ENCODE measurements at regions not wholly inside any gene's neighbourhood (a gene's known extent, or its start where the extent isn't known, plus 50 kb on each side); places are given as distances from the start of the nearest gene placed in this dataset.
A peak's percentile ranks its signal among the peaks of the same experiment; 100 is the strongest.
"Not testable (repeated sequence)": the region's sequence is repeated elsewhere in the genome, so short reads cannot be mapped to it uniquely, and the experiment has no call there.

- no peak for DNase-seq
These were observed 399.6 kb upstream of the CT83 start for GRCh38 chrX:116862340-116862739.

- no peak for DNase-seq
These were observed 378.5 kb upstream of the CT83 start for GRCh38 chrX:116841290-116841689.

GRCh38 chrX:116827063-116827462, 364.3 kb upstream of the CT83 start:
- DNase-seq = no peak

GRCh38 chrX:116824785-116825184, 362.0 kb upstream of the CT83 start:
- no peak for DNase-seq

- DNase-seq = no peak
These were observed 360.9 kb upstream of the CT83 start for GRCh38 chrX:116823677-116824076.

GRCh38 chrX:116806288-116806802, 343.6 kb upstream of the CT83 start:
- no peak for DNase-seq

GRCh38 chrX:116801943-116802342, 339.2 kb upstream of the CT83 start:
- DNase-seq = no peak

GRCh38 chrX:116781926-116782325, 319.1 kb upstream of the CT83 start:
- no peak for DNase-seq

GRCh38 chrX:116757491-116757890, 294.7 kb upstream of the CT83 start:
- no peak for DNase-seq

- no peak for DNase-seq
These were observed 294.2 kb upstream of the CT83 start for GRCh38 chrX:116756958-116757357.

GRCh38 chrX:116749943-116750342, 287.2 kb upstream of the CT83 start:
- no peak for DNase-seq

GRCh38 chrX:116732214-116732613, 269.4 kb upstream of the CT83 start:
- no peak for DNase-seq

GRCh38 chrX:116726806-116727205, 264.0 kb upstream of the CT83 start:
- DNase-seq = no peak

- DNase-seq = no peak
These were observed 231.3 kb upstream of the CT83 start for GRCh38 chrX:116694046-116694445.

GRCh38 chrX:116679544-116679943, 216.8 kb upstream of the CT83 start:
- not testable (repeated sequence) for DNase-seq

- DNase-seq = peak; percentile 3
These were observed 204.8 kb upstream of the CT83 start for GRCh38 chrX:116667346-116668134.

GRCh38 chrX:116657071-116657470, 194.3 kb upstream of the CT83 start:
- DNase-seq = no peak

- no peak for DNase-seq
These were observed 165.7 kb upstream of the CT83 start for GRCh38 chrX:116628464-116628863.

GRCh38 chrX:116618546-116618945, 155.8 kb upstream of the CT83 start:
- DNase-seq = no peak

- DNase-seq = no peak
These were observed 145.0 kb upstream of the CT83 start for GRCh38 chrX:116607776-116608175.

- DNase-seq = no peak
These were observed 142.8 kb upstream of the CT83 start for GRCh38 chrX:116605576-116605975.

GRCh38 chrX:116596010-116596409, 133.2 kb upstream of the CT83 start:
- no peak for DNase-seq
